ENCODE measurements at regions not wholly inside any gene's neighbourhood (a gene's known extent, or its start where the extent isn't known, plus 50 kb on each side); places are given as distances from the start of the nearest gene placed in this dataset.

DNA sequence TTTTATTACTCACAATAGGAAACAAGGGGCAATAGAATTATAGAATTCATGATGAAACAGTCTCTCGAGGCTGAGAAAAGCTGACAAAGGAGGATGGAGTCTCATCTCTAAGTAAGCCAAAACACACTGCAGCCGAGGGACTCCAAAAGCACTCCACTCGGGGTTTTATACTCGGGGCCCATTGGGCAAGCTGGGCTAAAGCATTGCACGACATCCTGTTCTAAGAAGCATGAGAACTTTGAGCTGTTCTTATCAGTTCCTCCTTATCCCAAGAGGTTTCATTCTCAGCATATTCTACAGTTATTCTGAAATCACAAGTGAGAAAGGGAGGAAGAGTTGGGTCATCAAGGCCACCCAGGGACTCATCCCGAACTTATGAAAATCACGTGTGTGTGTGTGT is 1475.5 kb downstream of the PCDH18 start:
- H3K27me3 Mint-ChIP-seq (ENCODE audit: low read depth) = no peaks in the 10 kb centered on the region
- TF ChIP-seq, protein P1, sequence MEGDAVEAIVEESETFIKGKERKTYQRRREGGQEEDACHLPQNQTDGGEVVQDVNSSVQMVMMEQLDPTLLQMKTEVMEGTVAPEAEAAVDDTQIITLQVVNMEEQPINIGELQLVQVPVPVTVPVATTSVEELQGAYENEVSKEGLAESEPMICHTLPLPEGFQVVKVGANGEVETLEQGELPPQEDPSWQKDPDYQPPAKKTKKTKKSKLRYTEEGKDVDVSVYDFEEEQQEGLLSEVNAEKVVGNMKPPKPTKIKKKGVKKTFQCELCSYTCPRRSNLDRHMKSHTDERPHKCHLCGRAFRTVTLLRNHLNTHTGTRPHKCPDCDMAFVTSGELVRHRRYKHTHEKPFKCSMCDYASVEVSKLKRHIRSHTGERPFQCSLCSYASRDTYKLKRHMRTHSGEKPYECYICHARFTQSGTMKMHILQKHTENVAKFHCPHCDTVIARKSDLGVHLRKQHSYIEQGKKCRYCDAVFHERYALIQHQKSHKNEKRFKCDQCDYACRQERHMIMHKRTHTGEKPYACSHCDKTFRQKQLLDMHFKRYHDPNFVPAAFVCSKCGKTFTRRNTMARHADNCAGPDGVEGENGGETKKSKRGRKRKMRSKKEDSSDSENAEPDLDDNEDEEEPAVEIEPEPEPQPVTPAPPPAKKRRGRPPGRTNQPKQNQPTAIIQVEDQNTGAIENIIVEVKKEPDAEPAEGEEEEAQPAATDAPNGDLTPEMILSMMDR (conservative IDR thresholded peaks at IDR 0.05) = no peak
- no peaks in the 10 kb centered on the region for H3K36me3 Mint-ChIP-seq (ENCODE audit: low read depth)
- no peak overlapping the region for H3K27ac Mint-ChIP-seq (ENCODE audit: unreplicated experiment)
- no peaks in the 10 kb centered on the region for H3K9me3 Mint-ChIP-seq
- H3K4me3 Mint-ChIP-seq = no peak overlapping the region
- H3K4me1 Mint-ChIP-seq = no peaks in the 10 kb centered on the region
- no peak for DNase-seq (ENCODE audit: low read depth, low spot score)

DNA sequence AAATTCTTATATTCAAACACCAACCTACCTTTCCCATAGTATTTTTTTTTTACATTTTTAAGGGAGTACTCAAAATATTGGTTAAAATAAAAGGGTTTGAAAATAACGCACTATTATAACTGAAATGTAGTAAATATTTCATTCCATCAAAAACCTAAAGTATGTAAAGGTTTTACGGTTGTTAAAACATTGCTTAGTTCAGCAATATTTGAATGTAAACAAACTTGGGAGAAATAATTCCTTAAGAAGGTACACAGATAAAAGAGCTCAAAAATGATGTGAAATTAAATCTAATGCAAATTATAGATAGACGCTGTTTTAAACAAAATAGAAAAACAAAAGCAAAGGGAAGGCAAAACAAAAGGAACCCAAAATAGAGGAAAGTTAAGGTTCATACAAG is 1476.9 kb downstream of the PCDH18 start:
- no peaks in the 10 kb centered on the region for H3K36me3 Mint-ChIP-seq (ENCODE audit: low read depth)
- H3K27ac Mint-ChIP-seq (ENCODE audit: unreplicated experiment) = no peak overlapping the region
- no peaks in the 10 kb centered on the region for H3K9me3 Mint-ChIP-seq
- H3K4me3 Mint-ChIP-seq = no peak overlapping the region
- DNase-seq (ENCODE audit: low read depth, low spot score) = no peak
- no peaks in the 10 kb centered on the region for H3K4me1 Mint-ChIP-seq
- H3K27me3 Mint-ChIP-seq (ENCODE audit: low read depth) = no peaks in the 10 kb centered on the region
- TF ChIP-seq, protein P1 (conservative IDR thresholded peaks at IDR 0.05) = no peak

DNA sequence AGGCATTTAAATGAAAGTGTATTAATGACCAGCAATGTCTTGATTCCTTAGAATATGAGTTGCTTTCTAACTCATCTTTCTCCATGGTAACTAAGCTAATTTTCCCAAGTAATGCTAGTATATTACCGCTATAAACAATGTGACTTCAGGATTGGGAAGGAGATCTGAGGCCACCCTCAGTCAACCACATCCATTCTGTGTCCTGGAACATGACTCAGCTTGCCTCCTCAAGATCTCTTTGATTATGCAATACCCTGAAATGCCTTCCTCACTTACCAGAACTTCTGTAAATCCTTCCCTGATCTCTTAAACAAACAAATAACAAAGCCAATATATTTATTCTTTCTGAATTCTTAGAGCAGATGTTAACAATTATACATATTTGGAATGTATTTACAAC is 1495.5 kb downstream of the PCDH18 start:
- H3K9me3 Mint-ChIP-seq = peaks cover 3% of the 10 kb centered on the region
- no peaks in the 10 kb centered on the region for H3K36me3 Mint-ChIP-seq (ENCODE audit: low read depth)
- no peak overlapping the region for H3K4me3 Mint-ChIP-seq
- H3K4me1 Mint-ChIP-seq = no peaks in the 10 kb centered on the region
- no peak for DNase-seq (ENCODE audit: low read depth, low spot score)
- TF ChIP-seq, protein P1 (conservative IDR thresholded peaks at IDR 0.05) = no peak
- H3K27me3 Mint-ChIP-seq (ENCODE audit: low read depth) = no peaks in the 10 kb centered on the region
- H3K27ac Mint-ChIP-seq (ENCODE audit: unreplicated experiment) = no peak overlapping the region

DNA sequence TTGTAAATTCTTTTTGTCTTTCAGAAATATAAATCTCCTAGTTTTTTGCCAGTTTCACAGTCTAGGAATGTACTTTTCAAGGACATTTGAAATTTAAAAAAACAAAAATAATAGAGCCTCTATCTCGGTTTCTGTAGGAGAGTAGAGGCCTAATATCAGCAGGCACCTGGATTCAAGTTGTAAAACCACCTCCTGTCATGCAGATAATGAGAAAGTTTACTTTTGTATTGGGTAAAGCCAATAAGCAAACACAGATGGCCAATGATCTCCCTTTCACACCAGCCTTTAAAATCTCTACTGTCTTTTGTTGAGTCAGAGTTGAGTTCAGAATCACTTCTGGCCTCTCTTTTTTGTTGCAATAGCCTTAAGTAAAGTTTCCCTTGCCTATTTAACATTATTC is 1499.9 kb downstream of the PCDH18 start:
- H3K27ac Mint-ChIP-seq (ENCODE audit: unreplicated experiment) = no peak overlapping the region
- H3K9me3 Mint-ChIP-seq = peaks cover 3% of the 10 kb centered on the region
- DNase-seq (ENCODE audit: low read depth, low spot score) = no peak
- no peaks in the 10 kb centered on the region for H3K4me1 Mint-ChIP-seq
- no peaks in the 10 kb centered on the region for H3K27me3 Mint-ChIP-seq (ENCODE audit: low read depth)
- no peaks in the 10 kb centered on the region for H3K36me3 Mint-ChIP-seq (ENCODE audit: low read depth)
- TF ChIP-seq, protein P1 (conservative IDR thresholded peaks at IDR 0.05) = no peak
- H3K4me3 Mint-ChIP-seq = no peak overlapping the region

DNA sequence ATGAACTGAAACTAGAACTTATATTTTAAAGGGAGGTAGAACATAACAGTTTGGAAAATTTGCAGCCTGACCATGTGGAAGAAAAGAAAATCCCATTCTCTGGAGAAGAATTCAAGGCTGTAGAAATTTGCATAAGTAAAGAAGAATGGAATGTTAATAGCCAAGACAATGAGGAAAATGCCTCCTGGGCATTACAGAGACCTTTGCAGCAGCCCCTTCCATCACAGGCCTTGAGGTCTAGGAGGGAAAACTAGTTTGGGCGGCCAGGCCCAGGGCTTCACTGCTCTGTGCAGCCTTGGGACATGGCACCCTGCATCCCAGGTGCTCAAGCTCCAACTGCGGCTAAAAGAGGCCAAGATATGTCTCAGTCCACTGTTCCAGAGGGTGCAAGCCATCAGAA is 1506.8 kb downstream of the PCDH18 start:
- no peak for DNase-seq (ENCODE audit: low read depth, low spot score)
- Mint-ChIP-seq H3K9me3 (peaks cover 5% of the 10 kb centered on the region), H3K36me3 (ENCODE audit: low read depth) (no peaks in the 10 kb centered on the region), H3K4me3 (no peak overlapping the region), H3K27ac (ENCODE audit: unreplicated experiment) (no peak overlapping the region), H3K4me1 (no peaks in the 10 kb centered on the region), H3K27me3 (ENCODE audit: low read depth) (no peaks in the 10 kb centered on the region)
- TF ChIP-seq, protein P1 (conservative IDR thresholded peaks at IDR 0.05) = no peak

DNA sequence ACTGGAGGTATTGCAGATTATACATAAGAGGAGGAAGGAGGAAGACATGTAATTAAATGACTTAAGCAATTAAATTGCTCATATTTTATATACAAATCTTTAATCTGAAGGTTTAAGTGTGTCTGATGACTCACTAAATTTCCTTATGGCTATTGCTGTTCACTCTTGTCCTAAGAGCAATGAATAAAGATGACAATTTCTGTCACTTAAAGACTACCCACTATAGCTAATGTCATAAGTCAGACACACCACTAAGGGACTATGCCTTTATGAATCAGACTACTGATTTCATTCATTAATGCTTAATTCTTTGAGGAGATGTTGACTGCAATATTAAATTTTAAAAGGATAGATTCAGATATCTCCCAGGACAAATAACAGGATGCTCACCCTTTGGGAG is 1514.7 kb downstream of the PCDH18 start:
- H3K4me3 Mint-ChIP-seq = no peak overlapping the region
- TF ChIP-seq, protein P1 (conservative IDR thresholded peaks at IDR 0.05) = no peak
- no peaks in the 10 kb centered on the region for H3K27me3 Mint-ChIP-seq (ENCODE audit: low read depth)
- no peaks in the 10 kb centered on the region for H3K4me1 Mint-ChIP-seq
- H3K27ac Mint-ChIP-seq (ENCODE audit: unreplicated experiment) = no peak overlapping the region
- no peak for DNase-seq (ENCODE audit: low read depth, low spot score)
- H3K9me3 Mint-ChIP-seq = no peaks in the 10 kb centered on the region
- H3K36me3 Mint-ChIP-seq (ENCODE audit: low read depth) = no peaks in the 10 kb centered on the region
